ENCODE measurements at regions not wholly inside any gene's neighbourhood (a gene's known extent, or its start where the extent isn't known, plus 50 kb on each side); places are given as distances from the start of the nearest gene placed in this dataset.

DNA sequence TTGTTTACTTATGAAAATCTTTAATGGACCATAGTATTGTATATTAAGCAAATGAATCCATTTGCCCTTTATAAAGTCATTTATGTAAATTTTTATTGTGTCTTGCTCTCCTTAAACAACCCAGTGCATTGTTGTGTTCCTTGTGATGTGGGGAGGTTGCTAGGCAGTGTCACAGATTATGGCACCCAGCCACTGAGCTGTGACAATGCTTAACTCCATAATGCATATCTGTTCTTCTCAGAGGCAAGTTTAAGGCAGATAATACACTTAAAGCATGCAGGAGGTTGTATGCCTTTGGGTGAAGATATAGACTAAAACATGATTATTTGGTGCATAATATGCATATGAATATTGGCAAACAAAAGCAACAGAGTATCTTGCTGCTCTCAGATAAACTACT, 269.6 kb upstream of the RIOK2 start:
- TF ChIP-seq, protein P1, sequence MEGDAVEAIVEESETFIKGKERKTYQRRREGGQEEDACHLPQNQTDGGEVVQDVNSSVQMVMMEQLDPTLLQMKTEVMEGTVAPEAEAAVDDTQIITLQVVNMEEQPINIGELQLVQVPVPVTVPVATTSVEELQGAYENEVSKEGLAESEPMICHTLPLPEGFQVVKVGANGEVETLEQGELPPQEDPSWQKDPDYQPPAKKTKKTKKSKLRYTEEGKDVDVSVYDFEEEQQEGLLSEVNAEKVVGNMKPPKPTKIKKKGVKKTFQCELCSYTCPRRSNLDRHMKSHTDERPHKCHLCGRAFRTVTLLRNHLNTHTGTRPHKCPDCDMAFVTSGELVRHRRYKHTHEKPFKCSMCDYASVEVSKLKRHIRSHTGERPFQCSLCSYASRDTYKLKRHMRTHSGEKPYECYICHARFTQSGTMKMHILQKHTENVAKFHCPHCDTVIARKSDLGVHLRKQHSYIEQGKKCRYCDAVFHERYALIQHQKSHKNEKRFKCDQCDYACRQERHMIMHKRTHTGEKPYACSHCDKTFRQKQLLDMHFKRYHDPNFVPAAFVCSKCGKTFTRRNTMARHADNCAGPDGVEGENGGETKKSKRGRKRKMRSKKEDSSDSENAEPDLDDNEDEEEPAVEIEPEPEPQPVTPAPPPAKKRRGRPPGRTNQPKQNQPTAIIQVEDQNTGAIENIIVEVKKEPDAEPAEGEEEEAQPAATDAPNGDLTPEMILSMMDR (IDR thresholded peaks at IDR 0.05; ENCODE audit: low read depth, low read length, missing input control) = no peak
- TF ChIP-seq JUND (IDR thresholded peaks at IDR 0.05) = no peak
- TF ChIP-seq MAX (IDR thresholded peaks at IDR 0.05) = no peak
- TF ChIP-seq RXRA (IDR thresholded peaks at IDR 0.05) = no peak
- TF ChIP-seq EGR1 (IDR thresholded peaks at IDR 0.05; ENCODE audit: low read depth in 2 of 2) = no peak
- TF ChIP-seq REST (IDR thresholded peaks at IDR 0.05) = no peak
- TF ChIP-seq RAD21 (IDR thresholded peaks at IDR 0.05) = no peak
- no peak for TF ChIP-seq TAF1 (conservative IDR thresholded peaks at IDR 0.05)
- TF ChIP-seq, protein P2, sequence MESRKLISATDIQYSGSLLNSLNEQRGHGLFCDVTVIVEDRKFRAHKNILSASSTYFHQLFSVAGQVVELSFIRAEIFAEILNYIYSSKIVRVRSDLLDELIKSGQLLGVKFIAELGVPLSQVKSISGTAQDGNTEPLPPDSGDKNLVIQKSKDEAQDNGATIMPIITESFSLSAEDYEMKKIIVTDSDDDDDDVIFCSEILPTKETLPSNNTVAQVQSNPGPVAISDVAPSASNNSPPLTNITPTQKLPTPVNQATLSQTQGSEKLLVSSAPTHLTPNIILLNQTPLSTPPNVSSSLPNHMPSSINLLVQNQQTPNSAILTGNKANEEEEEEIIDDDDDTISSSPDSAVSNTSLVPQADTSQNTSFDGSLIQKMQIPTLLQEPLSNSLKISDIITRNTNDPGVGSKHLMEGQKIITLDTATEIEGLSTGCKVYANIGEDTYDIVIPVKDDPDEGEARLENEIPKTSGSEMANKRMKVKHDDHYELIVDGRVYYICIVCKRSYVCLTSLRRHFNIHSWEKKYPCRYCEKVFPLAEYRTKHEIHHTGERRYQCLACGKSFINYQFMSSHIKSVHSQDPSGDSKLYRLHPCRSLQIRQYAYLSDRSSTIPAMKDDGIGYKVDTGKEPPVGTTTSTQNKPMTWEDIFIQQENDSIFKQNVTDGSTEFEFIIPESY (IDR thresholded peaks at IDR 0.05) = no peak
- no peak for TF ChIP-seq GABPA (IDR thresholded peaks at IDR 0.05 in 1 of 2, conservative IDR thresholded peaks at IDR 0.05 in 1 of 2)
- no peak for TF ChIP-seq HNF4G (IDR thresholded peaks at IDR 0.05)
- no peak for TF ChIP-seq YY1 (IDR thresholded peaks at IDR 0.05)
- TF ChIP-seq, protein P3, sequence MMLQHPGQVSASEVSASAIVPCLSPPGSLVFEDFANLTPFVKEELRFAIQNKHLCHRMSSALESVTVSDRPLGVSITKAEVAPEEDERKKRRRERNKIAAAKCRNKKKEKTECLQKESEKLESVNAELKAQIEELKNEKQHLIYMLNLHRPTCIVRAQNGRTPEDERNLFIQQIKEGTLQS (IDR thresholded peaks at IDR 0.05) = no peak

Data from liver (tissue), 3 donors.